Activated CD8-positive, alpha-beta T cell treated with anti-CD3 and anti-CD28 coated beads for 36 hours (primary cell): ENCODE measurements at regions not wholly inside any gene's neighbourhood (a gene's known extent, or its start where the extent isn't known, plus 50 kb on each side); places are given as distances from the start of the nearest gene placed in this dataset.

Experiments
- ATAC-seq: fragments of 200-7000 bp; cut with Tn5 transposase; one replicate; pipeline ENCODE4 v1.10.0; 2021; ENCODE audit warnings: mild to moderate bottlenecking, moderate library complexity
- CTCF ChIA-PET: fragments of 350-600 bp; sonication (Branson Sonifier 250); formaldehyde crosslinking; loops from one replicate; lab custom pipeline; 2021; ENCODE audit warnings: antibody characterized with exemption; lab: Charles Lee
- POLR2A ChIA-PET: fragments of 350-600 bp; sonication (Branson Sonifier 250); formaldehyde crosslinking; loops from one replicate; lab custom pipeline; 2021; ENCODE audit warnings: antibody characterized with exemption; lab: Charles Lee
- DNase-seq: peaks from one replicate; pipeline ENCODE4 v3.0.0-alpha.2; 2020
- H3K27ac Mint-ChIP-seq: one replicate; pipeline ENCODE4 v1.8.0; 2021; ENCODE audit warnings: mild to moderate bottlenecking, mixed read lengths
- H3K27me3 Mint-ChIP-seq: one replicate; pipeline ENCODE4 v1.8.0; 2021; ENCODE audit warnings: mixed read lengths
- H3K36me3 Mint-ChIP-seq: one replicate; pipeline ENCODE4 v1.8.0; 2021; ENCODE audit warnings: low read depth, mixed read lengths
- H3K4me1 Mint-ChIP-seq: one replicate; pipeline ENCODE4 v1.8.0; 2021; ENCODE audit warnings: low read depth, mixed read lengths
- H3K4me3 Mint-ChIP-seq: one replicate; pipeline ENCODE4 v1.8.0; 2021; ENCODE audit warnings: mild to moderate bottlenecking, moderate library complexity, mixed read lengths
- H3K9me3 Mint-ChIP-seq: one replicate; pipeline ENCODE4 v1.8.0; 2021; ENCODE audit warnings: mixed read lengths
- CTCF ChIP-seq: fragments of 200-600 bp; IDR thresholded peaks from one replicate; pipeline ENCODE4 v1.8.0; 2022; ENCODE audit warnings: antibody characterized with exemption, mild to moderate bottlenecking
- intact Hi-C: fragments of 100-400 bp; cut with micrococcal nuclease; formaldehyde crosslinking; loops from one replicate; pipeline ENCODE4 v1.10.0; 2022

DNA sequence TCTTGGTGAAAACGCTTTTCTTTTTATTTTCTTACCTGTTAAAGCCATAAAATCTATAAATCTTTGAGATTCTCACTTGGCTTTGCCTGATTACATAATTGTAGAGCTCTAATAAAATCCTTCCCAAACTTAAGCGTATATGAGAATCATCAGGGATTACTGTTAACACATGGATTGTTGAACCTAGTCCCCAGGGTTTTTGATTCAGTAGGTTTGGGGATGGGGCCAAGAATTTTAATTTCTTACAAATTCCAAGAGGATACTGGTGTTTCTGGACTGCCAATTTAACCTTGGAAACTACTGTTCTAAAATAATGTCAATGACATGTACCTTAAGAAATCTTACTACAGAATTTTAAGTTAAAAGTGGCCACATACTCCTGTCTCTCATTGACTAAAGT, 694.2 kb downstream of the BRINP3 start:
- no peaks in the 10 kb centered on the region for H3K36me3 Mint-ChIP-seq
- no peaks in the 10 kb centered on the region for H3K27me3 Mint-ChIP-seq
- no peaks in the 10 kb centered on the region for H3K4me1 Mint-ChIP-seq
- H3K27ac Mint-ChIP-seq: no peak overlapping the region
- ChIA-PET CTCF (no interaction called here), POLR2A (no interaction called here)
- peaks cover 7% of the 10 kb centered on the region for H3K9me3 Mint-ChIP-seq
- no peak overlapping the region for H3K4me3 Mint-ChIP-seq
- no peak for TF ChIP-seq CTCF
- DNase-seq (no peak), ATAC-seq (no peak)
- intact Hi-C loops: no loop called here

GRCh38 chr1:189786761-189787160, 690.9 kb downstream of the BRINP3 start:
- no peaks in the 10 kb centered on the region for H3K27me3 Mint-ChIP-seq
- peaks cover 14% of the 10 kb centered on the region for H3K9me3 Mint-ChIP-seq
- DNase-seq: no peak
- ChIA-PET CTCF (no interaction called here), POLR2A (no interaction called here)
- H3K4me1 Mint-ChIP-seq: no peaks in the 10 kb centered on the region
- no peak for ATAC-seq
- no peak for TF ChIP-seq CTCF
- no peaks in the 10 kb centered on the region for H3K36me3 Mint-ChIP-seq
- H3K4me3 Mint-ChIP-seq: no peak overlapping the region
- intact Hi-C loops: no loop called here
- no peak overlapping the region for H3K27ac Mint-ChIP-seq

- TF ChIP-seq CTCF: no peak
- Mint-ChIP-seq H3K27me3 (no peaks in the 10 kb centered on the region), H3K9me3 (peaks cover 14% of the 10 kb centered on the region), H3K4me3 (no peak overlapping the region), H3K4me1 (no peaks in the 10 kb centered on the region), H3K36me3 (no peaks in the 10 kb centered on the region), H3K27ac (no peak overlapping the region)
- POLR2A ChIA-PET: no interaction called here
- DNase-seq (no peak), ATAC-seq (no peak)
- intact Hi-C loops: no loop called here
- CTCF ChIA-PET: no interaction called here
Observed at GRCh38 chr1:189787201-189787600, 690.5 kb downstream of the BRINP3 start.

- Mint-ChIP-seq H3K27ac (no peak overlapping the region), H3K4me3 (no peak overlapping the region), H3K4me1 (no peaks in the 10 kb centered on the region), H3K36me3 (no peaks in the 10 kb centered on the region), H3K27me3 (no peaks in the 10 kb centered on the region), H3K9me3 (peaks cover 14% of the 10 kb centered on the region)
- TF ChIP-seq CTCF: no peak
- DNase-seq: no peak
- no peak for ATAC-seq
- CTCF ChIA-PET: no interaction called here
- POLR2A ChIA-PET: no interaction called here
- intact Hi-C loops: no loop called here
Observed at GRCh38 chr1:189790335-189790734, 687.3 kb downstream of the BRINP3 start.

DNA sequence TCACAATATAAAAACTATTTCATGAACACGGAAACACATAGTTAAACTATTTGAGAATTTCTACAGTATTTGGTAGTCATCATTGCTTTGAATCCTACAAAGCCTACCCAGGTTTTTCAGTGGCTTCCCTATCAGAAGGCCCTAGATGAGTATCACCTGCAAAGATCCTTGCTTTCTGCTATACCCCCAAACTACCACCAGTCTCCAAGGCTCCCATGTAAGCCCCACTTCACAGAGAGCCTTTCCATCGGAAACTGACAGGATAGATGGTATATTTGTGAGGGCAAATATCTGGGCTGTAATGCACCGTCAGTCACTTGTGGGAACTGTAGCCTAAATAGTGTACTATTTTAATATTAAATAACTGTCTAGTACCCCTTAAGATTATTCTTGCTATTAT, 674.3 kb downstream of the BRINP3 start:
- intact Hi-C loops: no loop called here
- Mint-ChIP-seq H3K36me3 (no peaks in the 10 kb centered on the region), H3K4me3 (no peak overlapping the region), H3K9me3 (peaks cover 15% of the 10 kb centered on the region), H3K27ac (no peak overlapping the region), H3K27me3 (no peaks in the 10 kb centered on the region), H3K4me1 (no peaks in the 10 kb centered on the region)
- DNase-seq: no peak
- POLR2A ChIA-PET: no interaction called here
- CTCF ChIA-PET: no interaction called here
- no peak for TF ChIP-seq CTCF
- ATAC-seq: no peak
